CD4-positive, alpha-beta T cell (primary cell): ENCODE measurements at regions not wholly inside any gene's neighbourhood (a gene's known extent, or its start where the extent isn't known, plus 50 kb on each side); places are given as distances from the start of the nearest gene placed in this dataset.

ENCODE experiments used
- ATAC-seq: fragments of 200-7000 bp; cut with Tn5 transposase; one replicate; pipeline ENCODE4 v1.10.0; 2022; ENCODE audit warnings: mild to moderate bottlenecking; ENCODE audit not compliant: poor library complexity
- CTCF ChIA-PET: fragments of 350-600 bp; sonication (Branson Sonifier 250); formaldehyde crosslinking; loops from one replicate; lab custom pipeline; 2021; ENCODE audit warnings: antibody characterized with exemption, inconsistent platforms; lab: Charles Lee
- POLR2A ChIA-PET: fragments of 350-600 bp; sonication (Branson Sonifier 250); formaldehyde crosslinking; loops from one replicate; lab custom pipeline; 2021; ENCODE audit warnings: antibody characterized with exemption, inconsistent platforms; lab: Charles Lee
- DNase-seq, 14 experiments: peaks; one replicate each; pipeline ENCODE4 v3.0.0-alpha.2; 2013 to 2020; ENCODE audit warnings: mixed read lengths in 2 of 14
- H3K27ac ChIP-seq, 2 donors: one replicate each; pipeline versions ENCODE4 v1.5.1 to v1.7.0; 2013; ENCODE audit warnings: low read length in 2 of 2, low read depth in 1 of 2, mild to moderate bottlenecking in 1 of 2
- H3K27me3 ChIP-seq, 2 experiments: 1 replicate in 1 of 2; 2 replicates in 1 of 2; pipeline versions ENCODE4 v1.6.1 to v1.7.0; 2013; ENCODE audit warnings: low read length in 2 of 2, control low read depth in 1 of 2, mild to moderate bottlenecking in 1 of 2, moderate library complexity in 1 of 2; ENCODE audit not compliant: insufficient read depth in 2 of 2, control insufficient read depth in 1 of 2
- H3K36me3 ChIP-seq: one replicate; pipeline ENCODE4 v1.6.1; 2013; ENCODE audit warnings: low read length, control low read depth; ENCODE audit not compliant: insufficient read depth
- H3K4me1 ChIP-seq: one replicate; pipeline ENCODE4 v1.6.1; 2013; ENCODE audit warnings: low read length, control low read depth; ENCODE audit not compliant: insufficient read depth
- H3K4me3 ChIP-seq: one replicate; pipeline ENCODE4 v1.5.1; 2013; ENCODE audit warnings: mild to moderate bottlenecking, low read length, moderate library complexity
- H3K9me3 ChIP-seq, 2 experiments: 1 replicate in 1 of 2; 2 replicates in 1 of 2; pipeline versions ENCODE4 v1.6.1 to v1.7.0; 2013; ENCODE audit warnings: low read length in 2 of 2, mild to moderate bottlenecking in 2 of 2, control low read depth in 1 of 2, moderate library complexity in 1 of 2; ENCODE audit not compliant: control insufficient read depth in 1 of 2, insufficient read depth in 1 of 2
- H3K27ac Mint-ChIP-seq: one replicate; pipeline ENCODE4 v1.8.0; 2020; ENCODE audit warnings: mixed read lengths
- H3K27me3 Mint-ChIP-seq: one replicate; pipeline ENCODE4 v1.8.0; 2021; ENCODE audit warnings: mixed read lengths
- H3K36me3 Mint-ChIP-seq: one replicate; pipeline ENCODE4 v1.8.0; 2021; ENCODE audit warnings: low read depth, mixed read lengths
- H3K4me1 Mint-ChIP-seq: one replicate; pipeline ENCODE4 v1.8.0; 2021; ENCODE audit warnings: low read depth, mixed read lengths
- H3K4me3 Mint-ChIP-seq: one replicate; pipeline ENCODE4 v1.8.0; 2020; ENCODE audit warnings: mild to moderate bottlenecking, mixed read lengths
- H3K9me3 Mint-ChIP-seq: one replicate; pipeline ENCODE4 v1.8.0; 2020; ENCODE audit warnings: mixed read lengths
- CTCF ChIP-seq: fragments of 200-600 bp; IDR thresholded peaks from one replicate; pipeline ENCODE4 v1.8.0; 2022; ENCODE audit warnings: antibody characterized with exemption, mild to moderate bottlenecking
- intact Hi-C, 2 experiments: fragments of 100-400 bp; cut with DNase I in 1 of 2; cut with micrococcal nuclease in 1 of 2; formaldehyde crosslinking; loops; one replicate each; pipeline versions ENCODE4 v1.15.1 to v1.9.0; 2023 to 2025; cut with DNase I, micrococcal nuclease

GRCh38 chr3:180138871-180139270, 102.1 kb upstream of the PEX5L start:
- no peak for DNase-seq
- H3K36me3 Mint-ChIP-seq: no peaks in the 10 kb centered on the region
- CTCF ChIA-PET: no interaction called here
- no peaks in the 10 kb centered on the region for H3K27me3 Mint-ChIP-seq
- no peaks in the 10 kb centered on the region for H3K27me3 ChIP-seq
- no peaks in the 10 kb centered on the region for H3K4me1 ChIP-seq
- no peaks in the 10 kb centered on the region for H3K9me3 ChIP-seq
- no peaks in the 10 kb centered on the region for H3K36me3 ChIP-seq
- TF ChIP-seq CTCF: no peak
- H3K4me1 Mint-ChIP-seq: no peaks in the 10 kb centered on the region
- no peak overlapping the region for H3K27ac ChIP-seq
- intact Hi-C loops: no loop called here
- peaks cover 12% of the 10 kb centered on the region for H3K9me3 Mint-ChIP-seq
- POLR2A ChIA-PET: no interaction called here
- H3K4me3 Mint-ChIP-seq: no peak overlapping the region
- H3K4me3 ChIP-seq: no peak overlapping the region
- H3K27ac Mint-ChIP-seq: no peak overlapping the region
- ATAC-seq: no peak

- no peak overlapping the region for H3K4me3 Mint-ChIP-seq
- no peak for TF ChIP-seq CTCF
These were observed 105.3 kb upstream of the PEX5L start for GRCh38 chr3:180142041-180142440.

GRCh38 chr3:180142472-180142871, 105.7 kb upstream of the PEX5L start:
- Histone ChIP-seq H3K9me3 (no peaks in the 10 kb centered on the region), H3K4me1 (no peaks in the 10 kb centered on the region), H3K27ac (no peak overlapping the region), H3K4me3 (no peak overlapping the region), H3K27me3 (no peaks in the 10 kb centered on the region), H3K36me3 (no peaks in the 10 kb centered on the region)
- ChIA-PET POLR2A (no interaction called here), CTCF (no interaction called here)
- no peak for TF ChIP-seq CTCF
- DNase-seq (no peak), ATAC-seq (no peak)
- Mint-ChIP-seq H3K36me3 (no peaks in the 10 kb centered on the region), H3K4me1 (no peaks in the 10 kb centered on the region), H3K27ac (no peak overlapping the region), H3K27me3 (no peaks in the 10 kb centered on the region), H3K4me3 (no peak overlapping the region), H3K9me3 (peaks cover 12% of the 10 kb centered on the region)
- intact Hi-C loops: no loop called here

More at GRCh38 chr3:180142041-180142440, 105.3 kb upstream of the PEX5L start:
- Histone ChIP-seq H3K4me3 (no peak overlapping the region), H3K4me1 (no peaks in the 10 kb centered on the region), H3K27ac (no peak overlapping the region), H3K9me3 (no peaks in the 10 kb centered on the region), H3K27me3 (no peaks in the 10 kb centered on the region), H3K36me3 (no peaks in the 10 kb centered on the region)
- no peak for ATAC-seq
- Mint-ChIP-seq H3K4me1 (no peaks in the 10 kb centered on the region), H3K36me3 (no peaks in the 10 kb centered on the region), H3K27ac (no peak overlapping the region), H3K9me3 (peaks cover 12% of the 10 kb centered on the region), H3K27me3 (no peaks in the 10 kb centered on the region)
- no peak for DNase-seq
- intact Hi-C loops: no loop called here
- CTCF ChIA-PET: no interaction called here
- POLR2A ChIA-PET: no interaction called here
